Endothelial cell of umbilical vein (primary cell): ENCODE measurements at regions not wholly inside any gene's neighbourhood (a gene's known extent, or its start where the extent isn't known, plus 50 kb on each side); places are given as distances from the start of the nearest gene placed in this dataset.

Source experiments
- CTCF ChIP-seq, 2 donors: IDR thresholded peaks; 1 replicate in 1 of 2; 2 replicates in 1 of 2; pipeline ENCODE4 v1.5.1; 2011; ENCODE audit warnings: low read length in 2 of 2, mild to moderate bottlenecking in 2 of 2, moderate library complexity in 2 of 2, control low read depth in 1 of 2, inconsistent platforms in 1 of 2, low read depth in 1 of 2; ENCODE audit not compliant: insufficient read depth in 1 of 2; ENCODE audit errors: extremely low read depth in 1 of 2
- EZH2 ChIP-seq: IDR thresholded peaks from 2 replicates; pipeline ENCODE4 v1.6.1; 2012; ENCODE audit warnings: borderline replicate concordance, low read depth, mild to moderate bottlenecking, moderate library complexity, low read length, inconsistent platforms; ENCODE audit not compliant: severe bottlenecking
- MAX ChIP-seq: IDR thresholded peaks from 2 replicates; pipeline ENCODE4 v1.6.1; 2011; ENCODE audit not compliant: insufficient read depth, insufficient read length

GRCh38 chr2:75390169-75390568, 170.6 kb downstream of the EVA1A start:
- TF ChIP-seq CTCF (IDR thresholded peaks at IDR 0.05; ENCODE audit: extremely low read depth in 1 of 2, insufficient read depth in 1 of 2, low read depth in 1 of 2, low read length in 2 of 2) (no peak), MAX (no peak), EZH2 (no peak)
